ENCODE measurements at regions not wholly inside any gene's neighbourhood (a gene's known extent, or its start where the extent isn't known, plus 50 kb on each side); places are given as distances from the start of the nearest gene placed in this dataset.

- no peak for TF ChIP-seq CTCF (IDR thresholded peaks at IDR 0.05; ENCODE audit: low read depth, low read length)
- no peak for DNase-seq (ENCODE audit: low read depth in 2 of 2)
- no peak overlapping the region for H3K4me3 ChIP-seq (replicated peaks in 1 of 2; ENCODE audit: low read depth in 2 of 2, low read length in 2 of 2)
Observed at GRCh38 chr18:37769826-37770225, 204.2 kb upstream of the CELF4 start.

GRCh38 chr18:37764541-37765288 is 199.1 kb upstream of the CELF4 start:
- DNase-seq (ENCODE audit: low read depth in 2 of 2): no peak
- TF ChIP-seq CTCF (IDR thresholded peaks at IDR 0.05; ENCODE audit: low read depth, low read length): no peak
- H3K4me3 ChIP-seq (replicated peaks in 1 of 2; ENCODE audit: low read depth in 2 of 2, low read length in 2 of 2): no peak overlapping the region

GRCh38 chr18:37762076-37762621 is 196.6 kb upstream of the CELF4 start:
- no peak for DNase-seq (ENCODE audit: low read depth in 2 of 2)
- no peak for TF ChIP-seq CTCF (IDR thresholded peaks at IDR 0.05; ENCODE audit: low read depth, low read length)
- H3K4me3 ChIP-seq (replicated peaks in 1 of 2; ENCODE audit: low read depth in 2 of 2, low read length in 2 of 2): no peak overlapping the region

GRCh38 chr18:37754141-37754540 is 188.5 kb upstream of the CELF4 start:
- no peak for TF ChIP-seq CTCF (IDR thresholded peaks at IDR 0.05; ENCODE audit: low read depth, low read length)
- no peak overlapping the region for H3K4me3 ChIP-seq (replicated peaks in 1 of 2; ENCODE audit: low read depth in 2 of 2, low read length in 2 of 2)
- DNase-seq (ENCODE audit: low read depth in 2 of 2): no peak

- no peak overlapping the region for H3K4me3 ChIP-seq (replicated peaks in 1 of 2; ENCODE audit: low read depth in 2 of 2, low read length in 2 of 2)
- no peak for DNase-seq (ENCODE audit: low read depth in 2 of 2)
- no peak for TF ChIP-seq CTCF (IDR thresholded peaks at IDR 0.05; ENCODE audit: low read depth, low read length)
Observed at GRCh38 chr18:37742436-37742835, 176.8 kb upstream of the CELF4 start.

GRCh38 chr18:37741032-37741623 is 175.5 kb upstream of the CELF4 start:
- TF ChIP-seq CTCF (IDR thresholded peaks at IDR 0.05; ENCODE audit: low read depth, low read length): no peak
- no peak for DNase-seq (ENCODE audit: low read depth in 2 of 2)
- no peak overlapping the region for H3K4me3 ChIP-seq (replicated peaks in 1 of 2; ENCODE audit: low read depth in 2 of 2, low read length in 2 of 2)
